ENCODE measurements at regions not wholly inside any gene's neighbourhood (a gene's known extent, or its start where the extent isn't known, plus 50 kb on each side); places are given as distances from the start of the nearest gene placed in this dataset.

GRCh38 chr4:104677116-104677515 lies 182.4 kb upstream of the CXXC4 start:
- no peak for ATAC-seq

GRCh38 chr4:104682311-104682710 lies 187.6 kb upstream of the CXXC4 start:
- no peak for TF ChIP-seq ESRRG (CRISPR knock-in tag; IDR thresholded peaks at IDR 0.05)
- no peak for TF ChIP-seq CSRNP3 (CRISPR knock-in tag; IDR thresholded peaks at IDR 0.05)
- TF ChIP-seq ZNF565 (CRISPR knock-in tag; conservative IDR thresholded peaks at IDR 0.05; ENCODE audit: low read depth) = no peak
- no peak for TF ChIP-seq TCF4 (CRISPR knock-in tag; IDR thresholded peaks at IDR 0.05; ENCODE audit: borderline replicate concordance)
- no peak for TF ChIP-seq ZC3H10 (CRISPR knock-in tag; IDR thresholded peaks at IDR 0.05)
- no peak for TF ChIP-seq ZFP30 (CRISPR knock-in tag; IDR thresholded peaks at IDR 0.05)
- TF ChIP-seq OSR1 (CRISPR knock-in tag; IDR thresholded peaks at IDR 0.05) = no peak
- no peak for TF ChIP-seq POU6F1 (CRISPR knock-in tag; IDR thresholded peaks at IDR 0.05; ENCODE audit: borderline replicate concordance, low read depth)
- TF ChIP-seq TSHZ2 (CRISPR knock-in tag; IDR thresholded peaks at IDR 0.05) = no peak
- no peak for ATAC-seq

More at GRCh38 chr4:104677116-104677515, 182.4 kb upstream of the CXXC4 start:
- TF ChIP-seq PPARA (CRISPR knock-in tag; IDR thresholded peaks at IDR 0.05; ENCODE audit: borderline replicate concordance) = no peak
- no peak for TF ChIP-seq CSRNP3 (CRISPR knock-in tag; IDR thresholded peaks at IDR 0.05)
- TF ChIP-seq ESRRG (CRISPR knock-in tag; IDR thresholded peaks at IDR 0.05) = no peak
- no peak for TF ChIP-seq TSHZ2 (CRISPR knock-in tag; IDR thresholded peaks at IDR 0.05)
- no peak for TF ChIP-seq ZC3H10 (CRISPR knock-in tag; IDR thresholded peaks at IDR 0.05)
- no peak for TF ChIP-seq ZFP30 (CRISPR knock-in tag; IDR thresholded peaks at IDR 0.05)
- no peak for TF ChIP-seq TCF4 (CRISPR knock-in tag; IDR thresholded peaks at IDR 0.05; ENCODE audit: borderline replicate concordance)
- no peak for TF ChIP-seq TOX (CRISPR knock-in tag; IDR thresholded peaks at IDR 0.05; ENCODE audit: borderline replicate concordance)
- no peak for TF ChIP-seq ZFP3 (CRISPR knock-in tag; IDR thresholded peaks at IDR 0.05)
- TF ChIP-seq POU6F1 (CRISPR knock-in tag; IDR thresholded peaks at IDR 0.05; ENCODE audit: borderline replicate concordance, low read depth) = no peak
- TF ChIP-seq CREB5 (CRISPR knock-in tag; IDR thresholded peaks at IDR 0.05; ENCODE audit: low read depth) = no peak
- no peak for TF ChIP-seq ISL1 (CRISPR knock-in tag; IDR thresholded peaks at IDR 0.05)
- TF ChIP-seq OSR1 (CRISPR knock-in tag; IDR thresholded peaks at IDR 0.05) = no peak

Measured in SK-N-SH treated with all-trans-retinoic acid at 6 μM for 48 hours (cell line).